ENCODE measurements at regions not wholly inside any gene's neighbourhood (a gene's known extent, or its start where the extent isn't known, plus 50 kb on each side); places are given as distances from the start of the nearest gene placed in this dataset.

DNA sequence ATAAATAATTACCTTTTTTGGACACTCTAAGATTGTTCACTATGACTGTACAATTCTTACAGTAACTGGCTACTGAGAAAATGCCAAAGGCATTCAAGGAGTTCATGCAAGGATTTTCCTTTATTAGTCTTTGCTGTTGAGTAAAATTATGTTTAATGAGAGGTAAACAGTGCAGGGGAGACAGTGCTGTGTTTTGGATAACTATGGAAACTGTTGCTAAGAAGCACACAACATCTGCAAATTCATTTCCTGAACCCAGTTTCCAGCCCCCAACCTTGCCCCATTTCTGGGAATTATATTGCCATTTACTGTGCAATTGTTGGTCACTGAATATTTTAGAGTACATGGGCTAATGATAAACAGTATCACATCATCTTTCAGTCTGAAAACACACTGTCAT is 1005.8 kb downstream of the TRHDE start:
- H3K9me3 ChIP-seq (ENCODE audit: control insufficient read depth, low read length) = peaks cover 27% of the 10 kb centered on the region

DNA sequence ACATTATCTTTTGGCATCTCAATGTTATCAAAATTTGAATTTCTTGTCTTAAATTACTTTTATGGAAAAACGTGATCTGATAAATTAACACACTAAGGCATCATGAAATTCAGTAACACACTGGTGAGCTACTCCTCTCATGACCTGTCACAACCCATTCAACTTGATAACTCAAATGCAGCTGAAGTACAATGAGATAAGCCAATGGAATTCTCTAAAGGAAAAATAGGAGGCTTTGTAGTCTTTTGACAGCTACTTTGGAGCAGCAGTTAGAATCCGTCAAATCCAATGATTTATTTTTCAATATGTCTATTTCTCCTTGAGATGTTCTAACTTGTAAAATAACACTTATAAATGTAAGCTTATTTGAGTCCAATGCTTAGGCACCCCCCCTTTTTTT is 1029.4 kb downstream of the TRHDE start:
- Histone ChIP-seq H3K23ac (ENCODE audit: low read length in 2 of 2) (no peak overlapping the region), H2AK5ac (ENCODE audit: low read length, severe bottlenecking) (no peak overlapping the region), H2BK15ac (ENCODE audit: low read depth, poor library complexity, severe bottlenecking) (no peak overlapping the region), H3K4me3 (ENCODE audit: insufficient read depth in 1 of 2, low read depth in 1 of 2, low read length in 2 of 2) (no peak overlapping the region), H3K79me1 (replicated peaks; ENCODE audit: low read length, poor library complexity, severe bottlenecking) (no peaks in the 10 kb centered on the region), H4K8ac (ENCODE audit: low read length) (no peak overlapping the region), H3K4me2 (ENCODE audit: low read length, poor library complexity, severe bottlenecking) (no peak overlapping the region), H3K27ac (ENCODE audit: low read length, poor library complexity, severe bottlenecking) (no peak overlapping the region), H3K4me1 (ENCODE audit: control insufficient read depth, insufficient read depth, low read depth, low read length) (no peaks in the 10 kb centered on the region), H3K36me3 (ENCODE audit: control insufficient read depth in 1 of 2, insufficient read depth in 2 of 2, low read depth in 1 of 2, low read length in 2 of 2) (no peaks in the 10 kb centered on the region), H3K14ac (ENCODE audit: low read length in 2 of 2) (no peak overlapping the region), H3K18ac (ENCODE audit: low read depth in 1 of 2, low read length in 2 of 2) (no peak overlapping the region), H3K9ac (ENCODE audit: low read length) (no peak overlapping the region), H2BK120ac (ENCODE audit: low read depth, low read length) (no peak overlapping the region), H2BK12ac (ENCODE audit: low read length in 2 of 2) (no peak overlapping the region), H3K9me3 (ENCODE audit: control insufficient read depth, low read length) (peaks cover 22% of the 10 kb centered on the region), H2BK5ac (ENCODE audit: low read depth, low read length, poor library complexity, severe bottlenecking) (no peak overlapping the region), H2AFZ (ENCODE audit: low read depth, low read length) (no peak overlapping the region), H3K27me3 (ENCODE audit: control insufficient read depth in 1 of 2, insufficient read depth in 1 of 2, low read length in 2 of 2) (no peaks in the 10 kb centered on the region), H3K4ac (ENCODE audit: low read depth in 1 of 2, low read length in 2 of 2) (no peak overlapping the region), H4K91ac (ENCODE audit: low read length) (no peak overlapping the region)
- DNase-seq = no peak
- WGBS = no CpG with 5 or more reads among the region's 2 CpGs

More for the DNA sequence above, 1005.8 kb downstream of the TRHDE start:
- no peaks in the 10 kb centered on the region for H3K4me1 ChIP-seq (ENCODE audit: control insufficient read depth, insufficient read depth, low read depth, low read length)
- no peak overlapping the region for H2AK5ac ChIP-seq (ENCODE audit: low read length, severe bottlenecking)
- H3K14ac ChIP-seq (ENCODE audit: low read length in 2 of 2) = no peak overlapping the region
- H4K8ac ChIP-seq (ENCODE audit: low read length) = no peak overlapping the region
- no peak overlapping the region for H2BK120ac ChIP-seq (ENCODE audit: low read depth, low read length)
- no peak overlapping the region for H3K18ac ChIP-seq (ENCODE audit: low read depth in 1 of 2, low read length in 2 of 2)
- H2BK5ac ChIP-seq (ENCODE audit: low read depth, low read length, poor library complexity, severe bottlenecking) = no peak overlapping the region
- no peak overlapping the region for H3K4me2 ChIP-seq (ENCODE audit: low read length, poor library complexity, severe bottlenecking)
- no peak overlapping the region for H2AFZ ChIP-seq (ENCODE audit: low read depth, low read length)
- no peaks in the 10 kb centered on the region for H3K27me3 ChIP-seq (ENCODE audit: control insufficient read depth in 1 of 2, insufficient read depth in 1 of 2, low read length in 2 of 2)
- DNase-seq = peak; percentile 78
- H3K36me3 ChIP-seq (ENCODE audit: control insufficient read depth in 1 of 2, insufficient read depth in 2 of 2, low read depth in 1 of 2, low read length in 2 of 2) = no peaks in the 10 kb centered on the region
- no peak overlapping the region for H4K91ac ChIP-seq (ENCODE audit: low read length)
- no peak overlapping the region for H3K23ac ChIP-seq (ENCODE audit: low read length in 2 of 2)
- H3K79me1 ChIP-seq (replicated peaks; ENCODE audit: low read length, poor library complexity, severe bottlenecking) = no peaks in the 10 kb centered on the region
- H3K4me3 ChIP-seq (ENCODE audit: insufficient read depth in 1 of 2, low read depth in 1 of 2, low read length in 2 of 2) = no peak overlapping the region
- H3K4ac ChIP-seq (ENCODE audit: low read depth in 1 of 2, low read length in 2 of 2) = no peak overlapping the region
- H3K27ac ChIP-seq (ENCODE audit: low read length, poor library complexity, severe bottlenecking) = no peak overlapping the region
- no peak overlapping the region for H3K9ac ChIP-seq (ENCODE audit: low read length)
- no peak overlapping the region for H2BK15ac ChIP-seq (ENCODE audit: low read depth, poor library complexity, severe bottlenecking)
- H2BK12ac ChIP-seq (ENCODE audit: low read length in 2 of 2) = no peak overlapping the region

DNA sequence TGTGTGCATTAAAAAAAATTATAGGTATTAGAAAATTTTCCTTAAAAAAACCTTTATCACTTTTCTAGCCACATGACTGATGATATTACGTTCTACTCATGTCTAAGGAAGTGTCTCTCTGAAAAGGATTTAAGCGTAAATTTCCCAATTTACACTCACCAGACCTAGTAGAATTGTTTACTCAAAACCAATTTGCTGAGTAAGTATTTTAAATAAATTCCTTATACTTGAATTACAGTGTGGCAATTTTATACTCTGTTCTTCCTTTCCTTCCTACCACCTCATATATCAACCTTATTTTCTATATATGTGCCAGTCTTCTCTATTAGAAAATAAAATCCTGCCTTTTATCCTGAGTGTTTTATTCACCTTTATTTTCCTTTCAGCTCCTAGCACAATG is 1035.1 kb downstream of the TRHDE start:
- no CpG with 5 or more reads among the region's 2 CpGs for WGBS
- no peak overlapping the region for H2BK15ac ChIP-seq (ENCODE audit: low read depth, poor library complexity, severe bottlenecking)
- H4K91ac ChIP-seq (ENCODE audit: low read length) = no peak overlapping the region

DNA sequence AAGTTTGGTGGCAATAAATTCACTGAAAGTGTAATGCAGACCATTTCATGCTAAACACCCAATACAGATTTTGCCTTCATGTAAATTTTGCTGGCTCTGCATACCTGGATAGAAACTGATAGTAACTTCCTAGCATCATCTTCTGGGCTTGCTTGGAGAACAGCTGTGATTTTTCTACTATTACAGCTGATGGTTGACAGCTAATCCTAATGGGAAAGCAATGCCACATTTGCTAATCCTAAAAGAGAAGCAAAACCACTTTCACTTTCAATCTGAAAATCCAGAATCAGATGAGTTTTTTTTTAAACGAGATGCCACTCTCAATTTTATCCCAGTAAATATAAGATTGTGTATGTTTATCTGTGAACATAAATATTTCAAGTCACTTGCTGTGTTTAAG is 1035.9 kb downstream of the TRHDE start:
- DNase-seq = peak; percentile 40
- Histone ChIP-seq H3K4me3 (ENCODE audit: insufficient read depth in 1 of 2, low read depth in 1 of 2, low read length in 2 of 2) (no peak overlapping the region), H3K18ac (ENCODE audit: low read depth in 1 of 2, low read length in 2 of 2) (no peak overlapping the region), H3K27me3 (ENCODE audit: control insufficient read depth in 1 of 2, insufficient read depth in 1 of 2, low read length in 2 of 2) (no peaks in the 10 kb centered on the region), H3K4me2 (ENCODE audit: low read length, poor library complexity, severe bottlenecking) (no peak overlapping the region), H3K23ac (ENCODE audit: low read length in 2 of 2) (no peak overlapping the region), H3K9ac (ENCODE audit: low read length) (no peak overlapping the region), H2BK120ac (ENCODE audit: low read depth, low read length) (no peak overlapping the region), H4K91ac (ENCODE audit: low read length) (no peak overlapping the region), H2BK12ac (ENCODE audit: low read length in 2 of 2) (no peak overlapping the region), H3K79me1 (replicated peaks; ENCODE audit: low read length, poor library complexity, severe bottlenecking) (no peaks in the 10 kb centered on the region), H2AFZ (ENCODE audit: low read depth, low read length) (no peak overlapping the region), H3K27ac (ENCODE audit: low read length, poor library complexity, severe bottlenecking) (no peak overlapping the region), H3K4me1 (ENCODE audit: control insufficient read depth, insufficient read depth, low read depth, low read length) (no peaks in the 10 kb centered on the region), H2BK15ac (ENCODE audit: low read depth, poor library complexity, severe bottlenecking) (no peak overlapping the region), H3K9me3 (ENCODE audit: control insufficient read depth, low read length) (peaks cover 2% of the 10 kb centered on the region), H4K8ac (ENCODE audit: low read length) (no peak overlapping the region), H2AK5ac (ENCODE audit: low read length, severe bottlenecking) (no peak overlapping the region), H2BK5ac (ENCODE audit: low read depth, low read length, poor library complexity, severe bottlenecking) (no peak overlapping the region), H3K14ac (ENCODE audit: low read length in 2 of 2) (no peak overlapping the region), H3K36me3 (ENCODE audit: control insufficient read depth in 1 of 2, insufficient read depth in 2 of 2, low read depth in 1 of 2, low read length in 2 of 2) (no peaks in the 10 kb centered on the region), H3K4ac (ENCODE audit: low read depth in 1 of 2, low read length in 2 of 2) (no peak overlapping the region)
- WGBS = no CpG with 5 or more reads among the region's 1 CpG

More for the DNA sequence above, 1035.1 kb downstream of the TRHDE start:
- Histone ChIP-seq H3K4me3 (ENCODE audit: insufficient read depth in 1 of 2, low read depth in 1 of 2, low read length in 2 of 2) (no peak overlapping the region), H2AFZ (ENCODE audit: low read depth, low read length) (no peak overlapping the region), H3K23ac (ENCODE audit: low read length in 2 of 2) (no peak overlapping the region), H2BK5ac (ENCODE audit: low read depth, low read length, poor library complexity, severe bottlenecking) (no peak overlapping the region), H2AK5ac (ENCODE audit: low read length, severe bottlenecking) (no peak overlapping the region), H3K4me2 (ENCODE audit: low read length, poor library complexity, severe bottlenecking) (no peak overlapping the region), H3K9me3 (ENCODE audit: control insufficient read depth, low read length) (peaks cover 10% of the 10 kb centered on the region), H3K4ac (ENCODE audit: low read depth in 1 of 2, low read length in 2 of 2) (no peak overlapping the region), H2BK120ac (ENCODE audit: low read depth, low read length) (no peak overlapping the region), H3K27ac (ENCODE audit: low read length, poor library complexity, severe bottlenecking) (no peak overlapping the region), H4K8ac (ENCODE audit: low read length) (no peak overlapping the region), H3K14ac (ENCODE audit: low read length in 2 of 2) (no peak overlapping the region), H3K9ac (ENCODE audit: low read length) (no peak overlapping the region), H2BK12ac (ENCODE audit: low read length in 2 of 2) (no peak overlapping the region), H3K18ac (ENCODE audit: low read depth in 1 of 2, low read length in 2 of 2) (no peak overlapping the region), H3K79me1 (replicated peaks; ENCODE audit: low read length, poor library complexity, severe bottlenecking) (no peaks in the 10 kb centered on the region), H3K4me1 (ENCODE audit: control insufficient read depth, insufficient read depth, low read depth, low read length) (no peaks in the 10 kb centered on the region), H3K27me3 (ENCODE audit: control insufficient read depth in 1 of 2, insufficient read depth in 1 of 2, low read length in 2 of 2) (no peaks in the 10 kb centered on the region), H3K36me3 (ENCODE audit: control insufficient read depth in 1 of 2, insufficient read depth in 2 of 2, low read depth in 1 of 2, low read length in 2 of 2) (no peaks in the 10 kb centered on the region)
- no peak for DNase-seq

Data from mesenchymal stem cell (in vitro differentiated cells and primary cell).